IMR-90 (cell line): ENCODE measurements at regions not wholly inside any gene's neighbourhood (a gene's known extent, or its start where the extent isn't known, plus 50 kb on each side); places are given as distances from the start of the nearest gene placed in this dataset.

Experiments used
- ATAC-seq: fragments of 200-7000 bp; cut with Tn5 transposase; 2 replicates; pipeline ENCODE4 v1.9.1; 2020; ENCODE audit warnings: low read depth, mild to moderate bottlenecking, moderate library complexity
- BruUV-seq: library from RNA; stranded (reverse); fragments of 400-500 nt; replicated peaks from 2 replicates; lab custom pipeline; 2021; lab: Mats Ljungman, UMichigan
- CTCF ChIA-PET: fragments of 300-600 bp; formaldehyde crosslinking; extraction: SDS; loops from one replicate; lab custom pipeline; 2021; ENCODE audit warnings: antibody characterized with exemption; lab: Yijun Ruan, JAX
- POLR2A ChIA-PET: fragments of 300-600 bp; sonication (Branson Sonifier 250); formaldehyde crosslinking; loops from one replicate; lab custom pipeline; 2022; ENCODE audit warnings: antibody characterized with exemption; ENCODE audit not compliant: unreplicated experiment; lab: Charles Lee
- DNase-seq: peaks from one replicate; pipeline ENCODE4 v3.0.0; 2013
- H2AFZ ChIP-seq: replicated peaks from 2 replicates; pipeline ENCODE3; 2013; ENCODE audit warnings: low read length, mild to moderate bottlenecking; ENCODE audit not compliant: poor library complexity
- H2AK5ac ChIP-seq: 2 replicates; pipeline ENCODE4 v1.6.1; 2013; ENCODE audit warnings: low read depth, low read length, inconsistent platforms
- H2AK9ac ChIP-seq: replicated peaks from 2 replicates; pipeline ENCODE3; 2013; ENCODE audit warnings: mild to moderate bottlenecking, low read depth, low read length, moderate library complexity; ENCODE audit not compliant: poor library complexity
- H2BK120ac ChIP-seq: 2 replicates; pipeline ENCODE4 v1.6.1; 2013; ENCODE audit warnings: low read depth, low read length, inconsistent platforms
- H2BK15ac ChIP-seq: 3 replicates; pipeline ENCODE4 v1.6.1; 2013; ENCODE audit warnings: low read depth, low read length, inconsistent platforms
- H2BK20ac ChIP-seq: 2 replicates; pipeline ENCODE4 v1.6.1; 2013; ENCODE audit warnings: low read depth, mild to moderate bottlenecking, inconsistent platforms, low read length, moderate library complexity
- H2BK5ac ChIP-seq: 2 replicates; pipeline ENCODE4 v1.6.1; 2013; ENCODE audit warnings: mild to moderate bottlenecking, low read depth, low read length, inconsistent platforms; ENCODE audit not compliant: poor library complexity, severe bottlenecking
- H3K14ac ChIP-seq: replicated peaks from 2 replicates; pipeline ENCODE4 v1.6.1; 2013; ENCODE audit warnings: low read depth, low read length, inconsistent platforms
- H3K18ac ChIP-seq: 2 replicates; pipeline ENCODE4 v1.6.1; 2013; ENCODE audit warnings: low read depth, low read length, control low read depth
- H3K23ac ChIP-seq: 2 replicates; pipeline ENCODE4 v1.6.1; 2013; ENCODE audit warnings: low read depth, low read length, inconsistent platforms
- H3K27ac ChIP-seq: 2 replicates; pipeline ENCODE4 v1.5.1; 2013; ENCODE audit warnings: mild to moderate bottlenecking, control low read depth, low read length; ENCODE audit not compliant: insufficient read depth
- H3K27me3 ChIP-seq: 2 replicates; pipeline ENCODE4 v1.6.1; 2013; ENCODE audit warnings: low read length; ENCODE audit not compliant: control insufficient read depth, insufficient read depth
- H3K36me3 ChIP-seq: 2 replicates; pipeline ENCODE4 v1.6.1; 2013; ENCODE audit warnings: low read length, mixed read lengths; ENCODE audit not compliant: control insufficient read depth, insufficient read depth
- H3K4ac ChIP-seq: 2 replicates; pipeline ENCODE4 v1.6.1; 2013; ENCODE audit warnings: low read depth, low read length, inconsistent platforms
- H3K4me1 ChIP-seq: 2 replicates; pipeline ENCODE4 v1.6.1; 2013; ENCODE audit warnings: low read length, mixed read lengths; ENCODE audit not compliant: control insufficient read depth, insufficient read depth
- H3K4me2 ChIP-seq: 2 replicates; pipeline ENCODE4 v1.6.1; 2013; ENCODE audit warnings: low read depth, mild to moderate bottlenecking, control low read depth, low read length, moderate library complexity
- H3K4me3 ChIP-seq: 2 replicates; pipeline ENCODE4 v1.5.1; 2013; ENCODE audit warnings: low read depth, mild to moderate bottlenecking, control low read depth, low read length, moderate library complexity; ENCODE audit not compliant: insufficient read depth
- H3K56ac ChIP-seq: 2 replicates; pipeline ENCODE4 v1.6.1; 2013; ENCODE audit warnings: low read length, inconsistent platforms; ENCODE audit not compliant: insufficient read depth; ENCODE audit errors: extremely low read depth
- H3K79me1 ChIP-seq, 2 experiments: 2 replicates each; pipeline ENCODE4 v1.6.1; 2013; ENCODE audit warnings: low read length in 2 of 2, inconsistent platforms in 1 of 2, low read depth in 1 of 2
- H3K9ac ChIP-seq: 2 replicates; pipeline ENCODE4 v1.6.1; 2013; ENCODE audit warnings: low read depth, low read length, control low read depth
- H3K9me1 ChIP-seq: 2 replicates; pipeline ENCODE4 v1.6.1; 2013; ENCODE audit warnings: low read length, inconsistent platforms; ENCODE audit not compliant: insufficient read depth
- H3K9me3 ChIP-seq: 2 replicates; pipeline ENCODE4 v1.6.1; 2013; ENCODE audit warnings: low read length; ENCODE audit not compliant: control insufficient read depth, insufficient read depth
- H4K20me1 ChIP-seq: 2 replicates; pipeline ENCODE4 v1.6.1; 2013; ENCODE audit warnings: low read length, inconsistent platforms; ENCODE audit not compliant: insufficient read depth
- H4K5ac ChIP-seq: 2 replicates; pipeline ENCODE4 v1.6.1; 2013; ENCODE audit warnings: mild to moderate bottlenecking, low read depth, low read length, control low read depth
- H4K8ac ChIP-seq, 2 experiments: 2 replicates each; pipeline ENCODE4 v1.6.1; 2013; ENCODE audit warnings: low read depth in 2 of 2, low read length in 2 of 2, control low read depth in 1 of 2, inconsistent platforms in 1 of 2
- H4K91ac ChIP-seq: 2 replicates; pipeline ENCODE4 v1.6.1; 2013; ENCODE audit warnings: low read depth, low read length, inconsistent platforms; ENCODE audit not compliant: insufficient read depth
- BHLHE40 ChIP-seq: fragments of 150-350 bp; IDR thresholded peaks from 2 replicates; pipeline ENCODE4 v1.6.1; 2016; ENCODE audit warnings: mild to moderate bottlenecking, low read depth, low read length
- CHD1 ChIP-seq: IDR thresholded peaks from 2 replicates; pipeline ENCODE4 v1.6.1; 2012; ENCODE audit warnings: low read depth, low read length, improper control_type of control experiment
- CTCF ChIP-seq: conservative IDR thresholded peaks from 2 replicates; pipeline ENCODE4 v1.5.1; 2012; ENCODE audit warnings: mild to moderate bottlenecking, low read depth, low read length, improper control_type of control experiment
- MAFK ChIP-seq: IDR thresholded peaks from 2 replicates; pipeline ENCODE4 v1.6.1; 2012; ENCODE audit warnings: low read depth, low read length, improper control_type of control experiment
- MAZ ChIP-seq: IDR thresholded peaks from 2 replicates; pipeline ENCODE4 v1.6.1; 2012; ENCODE audit warnings: low read depth, mild to moderate bottlenecking, low read length, improper control_type of control experiment, moderate library complexity, borderline replicate concordance
- MXI1 ChIP-seq: IDR thresholded peaks from 2 replicates; pipeline ENCODE4 v1.6.1; 2012; ENCODE audit warnings: low read depth, mild to moderate bottlenecking, low read length, moderate library complexity, borderline replicate concordance
- NFE2L2 ChIP-seq: fragments of 150-350 bp; IDR thresholded peaks from 2 replicates; pipeline ENCODE4 v1.6.1; 2016; ENCODE audit warnings: low read depth, mild to moderate bottlenecking, low read length
- POLR2A ChIP-seq: IDR thresholded peaks from 2 replicates; pipeline ENCODE4 v1.6.1; 2012; ENCODE audit warnings: mild to moderate bottlenecking, low read depth, low read length
- RAD21 ChIP-seq: IDR thresholded peaks from 2 replicates; pipeline ENCODE4 v1.6.1; 2012; ENCODE audit warnings: low read length, improper control_type of control experiment
- RCOR1 ChIP-seq: IDR thresholded peaks from 2 replicates; pipeline ENCODE4 v1.6.1; 2012; ENCODE audit warnings: mild to moderate bottlenecking, low read length, improper control_type of control experiment; ENCODE audit not compliant: insufficient replicate concordance
- RFX5 ChIP-seq: IDR thresholded peaks from 2 replicates; pipeline ENCODE4 v1.8.0; 2012; ENCODE audit warnings: low read depth, mild to moderate bottlenecking, low read length, moderate library complexity
- WGBS, 2 experiments: methylation state at CpG; one replicate each; pipeline versions ENCODE4 v1.1.5 to v1.1.7; 2013; ENCODE audit warnings: missing lambda C conversion rate in 2 of 2; ENCODE audit not compliant: insufficient read length in 1 of 2; ENCODE audit errors: extremely low coverage in 2 of 2; 5-methylcytosine and 5-hydroxymethylcytosine counted together
- dilution Hi-C: fragments of 300-500 bp; cut with HindIII; formaldehyde crosslinking; loops from one replicate; pipeline ENCODE4 v1.14.3; 2018; ENCODE audit warnings: low sequenced_read_pairs; ENCODE audit not compliant: unreplicated experiment
- in situ Hi-C: fragments of 300-500 bp; cut with MboI; formaldehyde crosslinking; loops from 3 replicates; pipeline ENCODE4 v1.14.3; 2019; ENCODE audit warnings: low sequenced_read_pairs, inconsistent platforms, mixed read lengths
- intact Hi-C: fragments of 100-400 bp; cut with micrococcal nuclease; formaldehyde crosslinking; loops from 2 replicates; pipeline ENCODE4 v1.10.0; 2022

- Histone ChIP-seq H3K4me2 (no peak overlapping the region), H2BK15ac (no peak overlapping the region), H3K79me1 (no peaks in the 10 kb centered on the region), H4K20me1 (no peaks in the 10 kb centered on the region), H2AFZ (no peak overlapping the region), H3K4me3 (no peak overlapping the region), H2AK5ac (no peak overlapping the region), H3K56ac (no peak overlapping the region), H3K14ac (no peak overlapping the region), H3K23ac (no peak overlapping the region), H3K27me3 (no peaks in the 10 kb centered on the region), H2BK5ac (no peak overlapping the region), H4K8ac (no peak overlapping the region), H4K5ac (no peak overlapping the region), H3K4ac (no peak overlapping the region), H3K27ac (no peak overlapping the region), H2BK120ac (no peak overlapping the region), H3K9ac (no peak overlapping the region), H3K9me1 (no peaks in the 10 kb centered on the region), H3K18ac (no peak overlapping the region), H2AK9ac (no peak overlapping the region), H3K36me3 (no peaks in the 10 kb centered on the region), H3K9me3 (peaks cover 31% of the 10 kb centered on the region), H4K91ac (no peak overlapping the region), H2BK20ac (no peak overlapping the region), H3K4me1 (no peaks in the 10 kb centered on the region)
- intact Hi-C loops (no loop called here), dilution Hi-C loops (no loop called here), in situ Hi-C loops (no loop called here)
- ATAC-seq, result no peak
- TF ChIP-seq MAZ (no peak), NFE2L2 (no peak), RAD21 (no peak), CHD1 (no peak), RCOR1 (no peak), MXI1 (no peak), MAFK (no peak), BHLHE40 (no peak), CTCF (no peak), POLR2A (no peak), RFX5 (no peak)
- no TSS peak for BruUV-seq
- WGBS, 2 experiments, result no CpG with 5 or more reads among the region's 2 CpGs
- ChIA-PET POLR2A (no interaction called here), CTCF (no interaction called here)
- DNase-seq, result no peak
Measured at GRCh38 chr20:22060610-22061009, 355.1 kb downstream of the PAX1 start.
